Right lobe of liver (tissue), 6 donors: ENCODE measurements at regions not wholly inside any gene's neighbourhood (a gene's known extent, or its start where the extent isn't known, plus 50 kb on each side); places are given as distances from the start of the nearest gene placed in this dataset.

Experiments used
- ATAC-seq, 4 donors: fragments of 200-7000 bp; cut with Tn5 transposase; one replicate each; pipeline ENCODE4 v1.9.1; 2020; ENCODE audit warnings: mild to moderate bottlenecking in 4 of 4, moderate library complexity in 4 of 4
- DNase-seq, 3 donors: peaks; one replicate each; pipeline ENCODE4 v3.0.0-alpha.2; 2020
- H3K27ac ChIP-seq, 3 donors: fragments of 200-600 bp; one replicate each; pipeline ENCODE4 v1.8.0; 2022
- H3K27me3 ChIP-seq, 2 donors: fragments of 200-600 bp; one replicate each; pipeline ENCODE4 v1.8.0; 2022
- H3K36me3 ChIP-seq, 4 donors: fragments of 200-600 bp; sonication (generic) in 1 of 4; one replicate each; pipeline versions ENCODE4 v1.5.1 to v1.8.0; 2017 to 2022; ENCODE audit warnings: control low read depth in 1 of 4
- H3K4me1 ChIP-seq, 4 donors: fragments of 200-600 bp; sonication (generic) in 1 of 4; one replicate each; pipeline versions ENCODE4 v1.5.1 to v1.8.0; 2017 to 2022; ENCODE audit warnings: control low read depth in 1 of 4
- H3K4me3 ChIP-seq, 3 donors: fragments of 200-600 bp; one replicate each; pipeline ENCODE4 v1.8.0; 2022
- H3K9me3 ChIP-seq, 4 donors: fragments of 200-600 bp; sonication (generic) in 1 of 4; one replicate each; pipeline versions ENCODE4 v1.5.1 to v1.8.0; 2017 to 2022; ENCODE audit warnings: control low read depth in 1 of 4
- CTCF ChIP-seq, 4 donors: fragments of 200-600 bp in 3 of 4; fragments of 450-650 bp in 1 of 4; IDR thresholded peaks; one replicate each; pipeline versions ENCODE4 v1.5.1 to v1.8.0; 2016 to 2022; ENCODE audit warnings: antibody characterized with exemption in 4 of 4, mild to moderate bottlenecking in 2 of 4
- POLR2A ChIP-seq: fragments of 450-650 bp; IDR thresholded peaks from one replicate; pipeline ENCODE4 v1.6.1; 2017; ENCODE audit warnings: antibody characterized with exemption, mild to moderate bottlenecking
- WGBS: methylation state at CpG from one replicate; pipeline ENCODE4 v1.1.6; 2018; ENCODE audit warnings: low coverage, low lambda C conversion rate; ENCODE audit not compliant: insufficient coverage; ENCODE audit errors: missing lambda C conversion rate; 5-methylcytosine and 5-hydroxymethylcytosine counted together
- intact Hi-C, 2 donors: fragments of 100-400 bp; cut with DNase I; formaldehyde crosslinking; loops; one replicate each; pipeline versions ENCODE4 v1.11.2 to v1.14.1; 2022
- donor health status: DM: no; HTN: yes; CAD: no.
- donor health status: DM: no; HTN: no; CAD: no.
- donor health status: DM: no; HTN: no; CAD: no.
- donor health status: DM: no; HTN: yes; CAD: no.
- donor health status: DM: no; HTN: yes; CAD: no.

GRCh38 chr16:87194172-87194571 lies 123.0 kb downstream of the C16orf95 start:
- Histone ChIP-seq H3K27me3 (no peaks in the 10 kb centered on the region), H3K9me3 (peaks cover 0 to 5% (median 0%) of the 10 kb centered on the region in 4 donors), H3K27ac (no peak overlapping the region), H3K36me3 (no peaks in the 10 kb centered on the region), H3K4me1 (no peaks in the 10 kb centered on the region), H3K4me3 (no peak overlapping the region)
- intact Hi-C loops = no loop called here
- no peak for DNase-seq
- ATAC-seq = no peak
- no peak for TF ChIP-seq CTCF (IDR thresholded peaks at IDR 0.05)
- no peak for TF ChIP-seq POLR2A
- WGBS = 86% methylated on average over 3 of the region's 6 CpGs

GRCh38 chr16:87195161-87195560 lies 122.0 kb downstream of the C16orf95 start:
- TF ChIP-seq CTCF (IDR thresholded peaks at IDR 0.05) = no peak
- ATAC-seq (no peak), DNase-seq (no peak)
- no peak overlapping the region for H3K4me3 ChIP-seq
- no peaks in the 10 kb centered on the region for H3K27me3 ChIP-seq
- 62% methylated on average over 5 of the region's 6 CpGs for WGBS
- peaks cover 0 to 5% (median 0%) of the 10 kb centered on the region in 4 donors for H3K9me3 ChIP-seq
- intact Hi-C loops = no loop called here
- H3K27ac ChIP-seq = no peak overlapping the region
- no peaks in the 10 kb centered on the region for H3K36me3 ChIP-seq
- no peaks in the 10 kb centered on the region for H3K4me1 ChIP-seq

GRCh38 chr16:87196231-87196630 lies 121.0 kb downstream of the C16orf95 start:
- Histone ChIP-seq H3K27ac (no peak overlapping the region), H3K4me1 (no peaks in the 10 kb centered on the region), H3K27me3 (no peaks in the 10 kb centered on the region), H3K9me3 (no peaks in the 10 kb centered on the region), H3K4me3 (no peak overlapping the region), H3K36me3 (no peaks in the 10 kb centered on the region)
- WGBS = 70% methylated on average over 2 of the region's 11 CpGs
- ATAC-seq = no peak
- intact Hi-C loops = no loop called here
- TF ChIP-seq POLR2A (no peak), CTCF (IDR thresholded peaks at IDR 0.05) (no peak)
- no peak for DNase-seq

GRCh38 chr16:87196661-87197060 lies 120.5 kb downstream of the C16orf95 start:
- WGBS = 60% methylated on average over 2 of the region's 2 CpGs
- DNase-seq (no peak), ATAC-seq (no peak)
- no peaks in the 10 kb centered on the region for H3K27me3 ChIP-seq
- intact Hi-C loops = no loop called here
- no peaks in the 10 kb centered on the region for H3K9me3 ChIP-seq
- no peaks in the 10 kb centered on the region for H3K36me3 ChIP-seq
- no peaks in the 10 kb centered on the region for H3K4me1 ChIP-seq
- TF ChIP-seq POLR2A (no peak), CTCF (IDR thresholded peaks at IDR 0.05) (no peak)
- H3K27ac ChIP-seq = no peak overlapping the region
- H3K4me3 ChIP-seq = no peak overlapping the region

GRCh38 chr16:87198328-87198832 lies 118.8 kb downstream of the C16orf95 start:
- Histone ChIP-seq H3K36me3 (no peaks in the 10 kb centered on the region), H3K27me3 (no peaks in the 10 kb centered on the region), H3K27ac (no peak overlapping the region), H3K4me1 (no peaks in the 10 kb centered on the region), H3K9me3 (no peaks in the 10 kb centered on the region), H3K4me3 (no peak overlapping the region)
- ATAC-seq (no peak), DNase-seq (no peak)
- intact Hi-C loops = no loop called here
- TF ChIP-seq POLR2A (no peak), CTCF (IDR thresholded peaks at IDR 0.05) (no peak)
- WGBS = 64% methylated on average over 6 of the region's 8 CpGs
